ENCODE measurements at regions not wholly inside any gene's neighbourhood (a gene's known extent, or its start where the extent isn't known, plus 50 kb on each side); places are given as distances from the start of the nearest gene placed in this dataset.
"Not testable (repeated sequence)": the region's sequence is repeated elsewhere in the genome, so short reads cannot be mapped to it uniquely, and the experiment has no call there.

DNA sequence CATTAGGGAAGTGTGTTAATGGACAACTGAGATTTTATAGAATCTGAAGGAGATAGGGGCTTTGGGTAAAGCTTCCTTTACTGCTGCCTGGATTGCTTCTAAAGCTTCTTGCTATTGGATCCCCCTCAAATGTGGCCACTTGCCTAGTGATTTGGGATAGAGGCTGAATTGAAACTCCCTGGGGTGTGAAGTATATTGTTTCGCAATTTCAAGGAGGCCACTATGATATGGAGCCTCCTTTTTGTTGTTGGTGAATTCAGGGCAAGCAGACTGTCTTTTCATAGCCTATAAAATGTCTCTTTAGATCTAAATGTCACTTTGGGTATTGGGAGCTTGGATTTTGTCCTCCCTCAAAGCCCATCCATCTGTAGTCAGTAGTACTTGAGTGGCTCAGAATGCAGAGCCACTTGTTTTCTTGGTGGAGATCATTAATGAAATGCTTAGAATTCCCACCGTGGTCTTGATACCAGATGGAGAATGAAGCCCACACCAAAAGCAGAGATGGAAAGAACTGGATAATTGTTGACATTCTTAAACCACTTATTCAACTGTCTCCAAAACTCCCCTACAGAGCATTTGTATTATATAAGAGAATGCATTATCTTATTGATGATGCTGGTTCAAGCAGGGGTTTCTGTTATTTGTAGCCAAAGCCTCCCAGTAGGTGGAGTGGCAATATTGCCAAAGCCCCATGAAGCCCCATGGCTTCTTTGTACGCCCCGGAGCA is 144.3 kb upstream of the KCNE2 start:
- DNase-seq, result no peak

- DNase-seq, result no peak
Measured at GRCh38 chr21:34220556-34221195, 143.1 kb upstream of the KCNE2 start.

GRCh38 chr21:34221331-34222030 is 142.3 kb upstream of the KCNE2 start:
- DNase-seq, result no peak

- DNase-seq, result no peak
Measured at GRCh38 chr21:34222031-34222335, 141.8 kb upstream of the KCNE2 start.

DNA sequence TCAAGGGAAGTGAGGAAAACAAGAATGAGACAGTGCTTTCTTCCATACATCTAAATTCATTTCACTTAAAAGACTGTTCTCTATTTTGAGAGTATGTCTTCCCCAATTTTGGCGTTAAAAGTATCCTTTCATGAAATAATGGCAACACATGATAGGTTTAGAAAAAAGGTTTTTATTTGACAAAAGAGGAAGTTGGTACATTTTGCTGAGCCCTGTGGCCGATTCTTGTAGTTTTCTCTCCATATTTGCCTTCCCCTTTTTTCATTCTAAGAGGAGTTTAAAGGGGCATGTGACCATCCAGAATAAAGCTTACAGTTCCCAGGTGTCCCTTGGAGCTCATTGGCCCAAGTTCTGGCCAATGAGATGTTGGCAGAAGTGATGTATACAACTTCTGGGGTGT is 140.4 kb upstream of the KCNE2 start:
- no peak for DNase-seq

GRCh38 chr21:34227386-34227852 is 136.4 kb upstream of the KCNE2 start:
- DNase-seq, result no peak

DNA sequence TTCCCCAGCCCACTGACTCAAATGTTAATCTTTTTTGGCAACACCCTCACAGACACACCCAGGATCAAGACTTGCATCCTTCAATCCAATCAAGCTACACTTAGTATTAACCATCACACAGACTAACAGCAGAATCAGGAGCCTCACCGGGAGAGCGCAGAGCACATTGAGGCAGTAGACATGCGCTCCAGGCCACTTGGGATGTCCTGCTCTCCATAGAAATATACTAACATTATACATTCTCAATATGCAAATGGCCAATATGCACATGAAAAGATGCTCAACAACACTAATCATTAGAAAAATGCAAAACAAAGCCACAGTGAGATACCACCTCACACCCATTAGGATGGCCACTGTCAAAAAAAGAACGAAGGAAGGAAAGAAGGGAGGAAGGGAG is 135.0 kb upstream of the KCNE2 start:
- no peak for DNase-seq

DNA sequence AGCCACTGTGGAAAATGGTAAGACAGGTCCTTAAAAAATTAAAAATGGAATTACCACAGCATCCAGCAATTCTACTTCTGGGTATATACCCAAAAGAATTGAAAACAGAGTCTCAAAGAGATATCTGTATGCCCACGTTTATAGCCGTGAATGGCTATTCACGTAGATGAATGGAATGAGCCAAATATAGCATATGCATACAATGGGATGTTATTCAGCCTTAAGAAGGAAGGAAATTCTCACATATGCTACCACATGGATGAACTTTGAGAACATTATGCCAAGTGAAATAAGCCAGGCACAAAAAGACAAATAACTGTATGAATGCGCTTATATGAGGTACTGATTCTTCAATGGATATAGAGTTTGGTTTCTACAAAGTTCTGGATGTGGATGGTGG is 134.5 kb upstream of the KCNE2 start:
- no peak for DNase-seq

GRCh38 chr21:34233741-34234140 is 130.1 kb upstream of the KCNE2 start:
- DNase-seq, result not testable (repeated sequence)

- DNase-seq, result no peak
Measured at GRCh38 chr21:34235514-34235913, 128.3 kb upstream of the KCNE2 start.

GRCh38 chr21:34242973-34243372 is 120.8 kb upstream of the KCNE2 start:
- no peak for DNase-seq

DNA sequence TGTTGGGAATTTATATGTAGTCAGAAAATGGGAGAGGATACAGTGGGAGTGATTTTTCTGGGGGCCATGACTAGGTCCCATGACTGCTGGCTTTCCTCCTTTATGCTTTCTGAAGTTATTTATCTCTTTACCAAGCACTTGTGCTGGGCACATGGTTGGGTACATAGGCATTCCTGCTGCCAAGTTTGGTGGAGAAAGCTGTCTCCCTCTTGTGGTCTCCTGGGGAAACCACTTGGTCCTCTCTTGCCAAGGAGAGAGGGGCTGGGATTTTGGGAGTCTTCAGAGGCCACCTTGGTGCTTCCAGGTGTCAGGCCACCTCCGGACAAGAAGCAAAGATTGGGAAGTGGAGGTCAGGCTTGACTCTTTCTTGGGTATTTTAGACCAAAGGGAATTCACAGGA is 120.2 kb upstream of the KCNE2 start:
- DNase-seq, result no peak

- no peak for DNase-seq
Measured at GRCh38 chr21:34252751-34253150, 111.1 kb upstream of the KCNE2 start.

- no peak for DNase-seq
Measured at GRCh38 chr21:34255073-34255472, 108.7 kb upstream of the KCNE2 start.

DNA sequence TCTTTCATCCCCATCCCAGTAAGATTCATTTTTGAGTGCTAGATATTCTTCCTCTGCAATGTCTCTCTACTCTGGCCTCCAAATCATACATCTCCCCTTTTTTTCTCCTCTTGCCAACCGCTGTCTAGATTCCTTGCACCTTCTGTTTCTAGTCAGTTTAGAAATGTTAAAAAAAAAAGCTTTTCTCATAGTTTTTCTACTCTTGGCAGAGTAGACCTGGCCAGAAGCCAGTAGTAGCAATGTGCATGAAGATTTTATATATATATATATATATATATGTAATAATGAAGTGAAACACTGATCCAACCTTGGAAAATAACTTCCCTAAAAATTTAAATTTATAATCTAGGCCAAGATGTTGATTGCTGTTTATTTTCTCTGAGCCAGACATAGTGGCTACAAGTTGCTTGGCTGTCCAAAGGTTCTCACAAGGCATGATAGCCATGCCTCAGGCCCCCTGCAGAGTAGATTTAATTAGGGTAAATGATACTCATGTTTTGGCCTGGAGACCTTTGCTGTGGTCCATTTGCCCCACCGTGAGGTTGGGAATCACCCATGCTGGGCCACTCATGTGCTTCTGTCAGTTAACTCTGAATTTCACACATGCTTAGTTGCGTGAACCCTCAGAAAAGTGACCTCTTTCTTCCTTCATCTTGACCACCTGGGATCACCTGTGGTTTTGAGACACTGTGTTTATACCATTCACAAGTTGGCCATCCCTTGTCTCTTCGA is 103.4 kb upstream of the KCNE2 start:
- no peak for DNase-seq

DNA sequence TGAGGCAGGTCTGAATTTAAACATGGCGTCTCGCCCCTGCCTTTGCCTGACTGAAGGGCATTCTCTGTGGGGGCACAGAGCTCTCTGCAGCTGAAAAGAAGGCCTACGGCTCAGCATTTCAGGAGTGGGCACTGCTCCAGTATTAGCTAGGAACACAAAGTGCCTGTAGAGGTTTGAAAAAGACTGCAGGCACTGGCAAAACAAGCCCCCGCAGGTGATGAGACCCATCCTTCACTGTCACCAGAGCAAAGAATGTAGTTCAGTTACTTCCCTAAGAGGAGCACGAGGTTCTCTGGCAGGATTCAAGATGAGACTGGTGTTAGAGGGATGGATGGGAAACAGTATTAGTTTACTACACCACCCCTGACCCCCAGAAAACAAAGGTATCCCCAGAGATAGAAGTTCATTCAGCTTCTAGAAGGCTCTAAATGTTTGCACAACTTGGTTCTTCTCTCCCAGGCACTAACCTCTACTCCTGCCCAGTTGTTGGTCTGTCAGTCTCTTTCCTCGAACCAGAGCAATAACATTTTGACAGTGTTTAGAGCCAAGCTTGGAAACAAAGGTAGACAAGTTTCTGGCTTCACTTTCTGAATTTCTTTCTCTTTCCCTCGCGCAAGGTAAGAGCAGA is 101.9 kb upstream of the KCNE2 start:
- no peak for DNase-seq

DNA sequence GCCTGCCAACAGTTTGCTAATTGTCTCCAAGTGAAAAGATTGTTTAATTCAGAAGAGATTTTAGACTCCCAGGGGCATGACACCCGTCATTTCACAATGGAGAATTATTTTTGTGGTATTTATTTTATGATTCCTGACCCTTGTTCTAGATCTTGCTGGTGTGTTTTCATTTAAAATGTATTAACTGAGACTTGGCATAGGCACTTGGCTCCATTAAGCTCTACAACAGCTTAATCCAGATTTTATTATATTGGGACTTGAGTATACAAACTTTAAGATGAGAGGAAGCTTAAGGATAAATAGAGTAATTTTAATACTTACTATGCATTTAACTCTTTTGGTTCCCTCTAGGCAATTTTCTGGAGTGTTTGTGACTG is 101.3 kb upstream of the KCNE2 start:
- no peak for DNase-seq

DNA sequence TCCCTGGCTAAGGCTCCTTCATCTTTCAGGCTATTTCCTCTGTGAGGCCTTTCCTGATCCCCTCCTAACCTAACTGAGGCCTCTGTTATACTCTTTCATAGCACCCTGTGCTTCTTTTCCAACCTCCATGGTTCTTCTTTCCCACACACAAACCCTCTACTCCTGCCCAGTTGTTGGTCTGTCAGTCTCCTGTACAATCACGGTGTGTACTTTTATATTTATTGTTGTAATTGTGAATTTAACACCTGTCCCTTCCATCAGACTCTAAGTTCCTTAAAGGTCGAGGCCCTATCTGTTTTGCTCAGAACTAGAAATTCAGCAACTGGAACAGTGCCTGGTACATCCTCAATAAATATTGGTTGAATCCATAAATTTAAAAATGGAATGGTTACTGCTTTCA is 100.2 kb upstream of the KCNE2 start:
- no peak for DNase-seq

DNA sequence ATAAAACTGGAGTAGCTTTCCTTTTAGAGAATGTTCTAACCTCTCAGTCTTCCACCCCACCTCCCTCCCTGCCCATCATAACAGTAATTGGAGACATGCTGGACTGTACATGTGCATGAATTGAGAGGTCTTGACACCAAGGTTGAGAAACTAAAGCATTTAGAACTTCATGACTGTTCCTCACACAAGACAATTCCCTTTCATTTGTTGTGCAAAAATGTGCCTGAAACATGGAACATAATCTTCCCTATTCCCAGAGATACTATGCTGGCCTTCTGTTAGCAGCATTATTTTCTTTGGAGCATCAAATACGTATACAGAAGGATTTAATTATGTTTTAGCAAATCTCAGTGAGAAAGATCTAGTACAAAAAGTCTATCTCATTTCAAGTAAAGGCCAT is 97.5 kb upstream of the KCNE2 start:
- no peak for DNase-seq

DNA sequence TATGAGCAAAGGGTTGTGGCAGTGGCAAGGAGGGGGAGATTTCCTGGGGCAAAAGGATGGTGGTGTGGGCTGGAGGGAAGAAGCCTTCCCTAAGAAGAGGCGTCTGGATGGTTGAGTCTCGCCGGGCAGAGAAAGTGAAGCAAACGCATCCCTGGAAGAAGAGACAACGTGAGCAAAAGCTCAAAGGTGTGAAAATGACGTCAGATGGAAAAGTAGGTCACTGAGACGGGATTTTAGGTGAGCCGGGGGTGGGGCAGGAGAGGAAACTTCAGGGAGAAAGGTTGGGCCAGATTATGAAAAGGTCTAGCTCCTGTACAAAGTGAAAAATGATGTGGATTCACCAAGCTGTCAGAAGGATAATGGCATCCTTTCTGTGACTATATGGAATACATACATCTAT is 95.3 kb upstream of the KCNE2 start:
- no peak for DNase-seq

DNA sequence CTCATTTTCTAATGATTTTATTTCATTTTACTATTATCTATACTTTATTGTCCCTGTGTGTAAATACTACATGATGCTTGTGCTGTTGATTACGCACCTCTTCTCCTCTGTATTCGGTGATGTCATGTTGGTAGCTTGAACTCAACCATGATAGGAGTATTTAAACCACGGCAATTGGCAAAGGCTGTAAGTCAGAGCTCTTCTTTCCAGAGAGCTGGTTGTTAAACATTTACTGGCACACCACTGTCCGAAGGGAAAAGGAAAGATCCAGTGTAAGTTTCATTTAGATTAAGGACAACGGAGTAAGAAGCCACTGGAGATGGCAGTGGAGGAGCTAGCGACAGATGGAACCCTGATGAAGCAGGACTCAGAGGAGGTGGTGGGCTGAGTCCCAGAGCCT is 93.4 kb upstream of the KCNE2 start:
- no peak for DNase-seq

GRCh38 chr21:34271189-34271851 is 92.5 kb upstream of the KCNE2 start:
- no peak for DNase-seq

DNA sequence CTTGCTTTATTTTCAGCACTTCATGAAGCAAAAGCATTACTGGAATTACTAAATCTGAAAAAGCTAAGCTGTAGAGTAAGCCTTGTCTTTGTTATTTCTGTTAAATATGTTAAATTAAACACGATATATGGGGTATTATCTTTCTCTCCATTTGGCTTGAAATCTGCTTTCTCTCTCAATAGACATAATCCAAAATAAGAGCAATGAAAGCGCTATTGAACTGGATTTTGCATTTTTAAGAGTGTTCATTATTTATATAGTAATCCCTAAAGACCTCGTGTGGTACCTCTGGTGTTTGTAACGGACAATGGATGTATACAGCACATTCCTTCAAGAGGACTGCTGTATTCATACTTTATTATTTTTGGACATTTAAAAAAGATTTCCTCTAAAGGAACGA is 91.5 kb upstream of the KCNE2 start:
- DNase-seq, result no peak

All from DMS153 (cell line).